ENCODE measurements at regions not wholly inside any gene's neighbourhood (a gene's known extent, or its start where the extent isn't known, plus 50 kb on each side); places are given as distances from the start of the nearest gene placed in this dataset.

- TF ChIP-seq EZH2 (IDR thresholded peaks at IDR 0.05; ENCODE audit: borderline replicate concordance, insufficient read depth, low read length, poor library complexity, severe bottlenecking) (no peak), CTCF (IDR thresholded peaks at IDR 0.05; ENCODE audit: poor library complexity, severe bottlenecking) (no peak), SMC3 (conservative IDR thresholded peaks at IDR 0.05; ENCODE audit: poor library complexity) (no peak), EP300 (conservative IDR thresholded peaks at IDR 0.05; ENCODE audit: poor library complexity, severe bottlenecking) (no peak), MXI1 (conservative IDR thresholded peaks at IDR 0.05; ENCODE audit: poor library complexity, severe bottlenecking) (no peak), POLR2AphosphoS5 (IDR thresholded peaks at IDR 0.05) (no peak), RAD21 (conservative IDR thresholded peaks at IDR 0.05) (no peak)
Observed at GRCh38 chr6:130754786-130755367, 72.3 kb upstream of the SMLR1 start.

Measured in neural cell (in vitro differentiated cells).